ENCODE measurements at regions not wholly inside any gene's neighbourhood (a gene's known extent, or its start where the extent isn't known, plus 50 kb on each side); places are given as distances from the start of the nearest gene placed in this dataset.

- ATAC-seq = no peak
- no peaks in the 10 kb centered on the region for H3K9me3 ChIP-seq
- intact Hi-C loops (cut with DNase I, micrococcal nuclease) = no loop called here
- DNase-seq = no peak
- TF ChIP-seq CTCF (IDR thresholded peaks at IDR 0.05) = no peak
- no peak overlapping the region for H3K4me3 ChIP-seq
- no peaks in the 10 kb centered on the region for H3K36me3 ChIP-seq (ENCODE audit: low read depth)
- H3K4me1 ChIP-seq (ENCODE audit: low read depth) = no peaks in the 10 kb centered on the region
These were observed 60.3 kb upstream of the PPP2R3A start for GRCh38 chr3:135905058-135905724.

DNA sequence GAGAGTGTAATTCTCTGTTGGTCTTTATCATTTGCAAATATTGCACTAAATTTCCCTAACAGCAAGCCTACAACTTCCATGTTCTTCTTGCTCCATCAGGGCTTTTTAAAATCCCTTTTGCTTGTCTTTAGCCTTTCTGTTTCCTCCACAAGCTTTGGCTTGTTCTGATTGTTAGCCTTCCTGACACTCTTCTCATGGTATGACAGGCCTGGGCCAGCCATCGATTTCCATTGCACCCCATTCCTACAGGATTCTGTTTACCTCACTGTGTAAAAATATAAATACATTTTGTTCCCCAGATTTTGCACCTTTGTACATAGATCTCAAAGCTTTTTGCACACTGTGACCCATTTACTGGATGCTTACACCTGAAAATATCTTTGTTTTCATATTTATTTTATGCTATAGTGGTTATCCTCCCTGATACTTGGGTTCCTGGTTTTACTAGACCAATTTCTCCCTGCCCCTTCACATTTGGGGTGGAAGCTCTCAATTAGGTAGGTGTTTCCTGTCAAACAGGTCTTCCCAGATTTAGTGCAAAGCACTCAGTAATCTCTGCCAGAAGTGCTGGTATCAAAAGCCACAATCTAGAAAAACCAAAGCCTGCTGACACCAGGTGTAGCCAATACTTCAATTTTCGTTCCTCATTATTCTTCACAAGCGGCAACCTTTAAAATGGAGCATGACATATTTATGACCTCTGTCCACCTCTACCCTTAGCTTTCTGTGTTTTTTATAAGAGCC lies 57.9 kb upstream of the PPP2R3A start:
- no peak overlapping the region for H3K4me3 ChIP-seq
- no peaks in the 10 kb centered on the region for H3K9me3 ChIP-seq
- no peak for ATAC-seq
- no peaks in the 10 kb centered on the region for H3K36me3 ChIP-seq (ENCODE audit: low read depth)
- intact Hi-C loops (cut with DNase I, micrococcal nuclease) = no loop called here
- no peaks in the 10 kb centered on the region for H3K4me1 ChIP-seq (ENCODE audit: low read depth)
- no peak for DNase-seq
- TF ChIP-seq CTCF (IDR thresholded peaks at IDR 0.05) = no peak

GRCh38 chr3:135908225-135908624 lies 57.3 kb upstream of the PPP2R3A start:
- TF ChIP-seq CTCF (IDR thresholded peaks at IDR 0.05) = no peak
- Histone ChIP-seq H3K4me1 (ENCODE audit: low read depth) (no peaks in the 10 kb centered on the region), H3K9me3 (no peaks in the 10 kb centered on the region), H3K36me3 (ENCODE audit: low read depth) (no peaks in the 10 kb centered on the region), H3K4me3 (no peak overlapping the region)
- intact Hi-C loops (cut with DNase I, micrococcal nuclease) = no loop called here
- no peak for ATAC-seq
- DNase-seq = no peak

GRCh38 chr3:135908737-135909136 lies 56.8 kb upstream of the PPP2R3A start:
- no peak for ATAC-seq
- H3K9me3 ChIP-seq = no peaks in the 10 kb centered on the region
- H3K4me1 ChIP-seq (ENCODE audit: low read depth) = no peaks in the 10 kb centered on the region
- TF ChIP-seq CTCF (IDR thresholded peaks at IDR 0.05) = no peak
- DNase-seq = no peak
- intact Hi-C loops (cut with DNase I, micrococcal nuclease) = no loop called here
- no peaks in the 10 kb centered on the region for H3K36me3 ChIP-seq (ENCODE audit: low read depth)
- H3K4me3 ChIP-seq = no peak overlapping the region

GRCh38 chr3:135911110-135911509 lies 54.4 kb upstream of the PPP2R3A start:
- Histone ChIP-seq H3K4me3 (no peak overlapping the region), H3K36me3 (ENCODE audit: low read depth) (no peaks in the 10 kb centered on the region), H3K4me1 (ENCODE audit: low read depth) (no peaks in the 10 kb centered on the region), H3K9me3 (no peaks in the 10 kb centered on the region)
- TF ChIP-seq CTCF (IDR thresholded peaks at IDR 0.05) = no peak
- DNase-seq (no peak), ATAC-seq (no peak)
- intact Hi-C loops (cut with DNase I, micrococcal nuclease) = no loop called here

Data from mucosa of descending colon (tissue), 3 donors.